AG08396 (cell line): ENCODE measurements at regions not wholly inside any gene's neighbourhood (a gene's known extent, or its start where the extent isn't known, plus 50 kb on each side); places are given as distances from the start of the nearest gene placed in this dataset.

ENCODE experiments used
- DNase-seq: peaks from one replicate; pipeline ENCODE4 v3.0.0; 2012; ENCODE audit warnings: low spot score, mixed read lengths

DNA sequence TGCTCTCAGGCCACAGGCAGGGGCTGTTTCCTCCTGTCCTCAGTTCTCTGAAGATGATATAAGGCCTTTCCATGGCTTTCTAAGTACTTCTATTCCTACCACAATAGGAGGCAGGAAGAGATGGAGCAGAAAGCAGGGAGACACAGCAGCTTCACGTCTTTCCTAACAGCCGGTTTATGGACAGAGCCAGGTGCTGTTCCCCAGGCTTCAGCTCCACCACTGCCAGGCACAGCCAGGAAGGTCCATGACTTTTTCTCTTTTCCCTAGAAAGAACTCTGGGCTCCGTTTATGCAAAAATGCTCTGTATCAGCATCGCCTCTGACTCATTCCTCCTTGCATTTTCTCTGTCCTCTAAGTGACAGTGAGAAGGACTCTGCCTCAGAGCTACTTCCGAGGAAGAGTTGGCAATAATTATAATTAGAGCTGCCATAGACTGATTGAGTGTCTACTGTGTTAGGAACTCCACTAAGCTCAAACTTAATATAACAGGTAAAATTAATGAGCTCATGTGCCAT lies 478.5 kb downstream of the RASEF start:
- no peak for DNase-seq

DNA sequence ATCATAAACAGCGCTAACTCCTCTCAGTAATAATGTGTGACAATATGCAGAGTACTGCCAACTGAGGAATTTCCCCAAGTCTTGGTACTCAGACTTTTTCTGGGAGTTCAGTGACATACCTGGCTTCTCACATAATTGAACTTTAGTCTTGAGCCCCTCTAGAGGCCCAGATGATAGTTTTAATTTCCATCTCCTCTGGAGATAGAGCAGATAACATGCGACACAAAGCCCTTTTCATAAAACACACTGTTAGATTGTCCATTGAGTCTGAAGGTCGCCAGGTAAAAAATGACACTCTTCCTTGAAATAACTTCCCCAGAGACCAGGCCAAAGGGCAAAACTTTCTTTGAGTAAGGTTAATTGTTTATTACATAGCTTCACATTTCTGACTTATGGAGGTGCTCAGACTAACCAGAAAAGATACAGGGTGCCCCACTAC lies 476.0 kb downstream of the RASEF start:
- DNase-seq = no peak

DNA sequence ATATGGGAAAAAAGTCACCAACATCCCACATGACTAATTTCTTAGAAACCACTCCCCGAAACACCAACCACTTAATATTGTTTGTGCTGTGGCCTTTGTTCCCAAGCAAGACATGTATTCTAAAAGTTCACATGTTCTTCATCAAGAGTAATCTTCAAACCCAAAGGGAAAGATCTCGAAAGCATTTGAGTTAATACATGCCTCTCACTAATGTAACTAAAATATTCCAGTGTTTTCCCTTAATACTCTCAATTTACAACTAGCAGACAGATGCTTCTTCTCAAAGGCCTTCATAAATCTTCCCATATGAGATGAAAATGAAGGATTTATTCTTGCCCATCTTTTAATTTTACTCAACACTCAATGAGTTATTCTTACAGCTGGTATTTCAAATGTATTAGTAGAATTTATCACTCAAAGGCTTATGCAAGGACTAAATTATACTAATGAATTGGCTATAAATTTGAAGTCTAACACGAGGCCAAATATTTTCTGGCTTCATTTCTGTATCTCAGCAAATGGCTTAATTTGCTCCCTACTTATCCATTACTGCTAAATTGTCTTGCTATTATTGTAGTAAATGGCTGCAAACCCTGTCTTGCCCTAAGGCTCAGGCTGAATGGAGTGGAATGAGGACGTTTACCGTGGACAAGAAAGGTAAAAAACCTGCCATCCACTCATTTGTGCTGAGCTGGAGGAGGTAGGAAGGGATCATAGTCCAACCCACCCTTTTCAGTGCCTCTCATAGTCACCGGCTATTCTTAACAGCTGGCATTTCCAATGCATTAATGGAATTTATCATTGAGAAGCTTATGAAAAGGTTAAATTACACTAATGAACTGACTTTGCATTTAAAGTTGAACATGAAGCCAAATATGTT lies 474.4 kb downstream of the RASEF start:
- DNase-seq = no peak

DNA sequence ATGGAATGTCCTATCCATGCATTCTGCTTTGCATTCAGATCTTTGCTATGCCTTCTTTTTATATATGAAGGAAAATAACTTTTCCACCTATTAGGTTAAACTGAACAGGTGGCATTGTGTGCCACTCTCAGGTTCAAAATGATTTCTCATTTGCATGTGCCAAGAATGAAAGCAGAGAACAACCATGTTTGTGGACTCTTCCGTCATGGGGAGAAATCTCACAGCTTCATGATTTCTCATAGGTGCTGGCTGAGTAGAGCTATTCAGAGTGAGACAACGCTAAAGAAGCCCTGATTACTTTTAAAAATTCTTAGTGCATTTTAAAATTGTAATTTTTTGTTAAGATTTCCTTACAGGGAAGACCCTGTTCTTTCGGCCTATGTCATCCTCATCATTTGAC lies 472.1 kb downstream of the RASEF start:
- DNase-seq = no peak

DNA sequence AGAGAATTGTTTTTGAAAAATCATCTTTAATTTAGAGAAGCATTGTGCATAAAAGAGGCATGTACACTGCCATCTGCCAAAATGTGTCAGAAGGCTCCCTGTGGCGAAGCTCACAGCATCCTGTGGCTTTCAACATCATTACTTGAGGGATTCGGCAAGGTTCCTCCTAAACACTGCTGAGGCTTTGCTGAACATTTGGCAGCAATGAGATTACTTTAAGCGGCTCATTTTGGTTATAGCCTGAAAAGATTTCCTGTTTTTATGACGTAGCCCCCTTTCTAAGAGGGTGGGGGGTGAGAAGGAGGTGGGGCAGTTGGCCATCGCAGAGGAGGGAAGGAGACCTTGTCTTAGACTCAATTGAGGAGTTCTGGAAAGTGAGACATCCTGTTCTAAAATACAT lies 469.4 kb downstream of the RASEF start:
- no peak for DNase-seq

DNA sequence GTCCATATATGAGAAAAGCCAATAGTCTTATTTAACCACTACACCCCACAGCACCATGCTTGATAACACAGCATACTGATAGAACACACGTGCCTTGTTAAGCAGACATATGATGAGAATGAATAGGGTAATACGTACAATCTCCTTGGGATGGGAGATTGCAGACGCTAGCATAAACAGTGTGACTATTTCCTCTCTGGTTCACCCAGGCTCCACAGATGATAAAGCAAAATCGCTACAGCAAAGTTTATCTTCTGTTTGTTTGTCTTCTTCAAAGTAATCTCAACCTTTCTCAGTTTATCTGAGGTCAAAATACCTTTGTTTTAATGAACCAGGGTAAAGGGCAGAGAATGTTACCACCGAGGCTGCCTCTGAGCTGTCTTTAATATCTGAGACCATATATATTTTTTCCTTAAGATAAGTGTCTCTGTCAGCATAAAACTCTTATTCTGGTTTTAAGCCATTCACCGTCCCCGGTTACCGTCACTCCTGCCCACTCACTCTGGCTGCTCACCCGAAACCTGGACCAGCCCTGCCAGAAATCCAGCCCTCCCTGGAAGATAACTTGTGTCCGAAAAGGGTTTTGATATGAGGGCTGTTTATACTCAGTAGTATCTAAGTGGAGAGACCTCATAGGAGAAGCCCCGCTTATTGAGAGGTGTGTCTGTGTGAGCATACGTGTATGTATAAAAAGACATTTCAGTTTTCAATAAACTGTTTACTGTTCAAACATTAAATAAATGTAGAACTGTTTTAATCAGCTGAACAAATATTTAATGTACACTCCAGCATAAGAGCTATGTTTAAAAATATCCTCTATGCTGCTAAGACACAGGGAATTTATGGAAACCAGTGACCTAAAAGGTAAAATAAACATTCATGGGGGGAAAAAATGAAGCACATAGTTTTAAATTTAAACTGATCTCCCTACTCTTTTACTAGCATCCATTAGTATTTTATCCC lies 465.4 kb downstream of the RASEF start:
- DNase-seq = no peak

DNA sequence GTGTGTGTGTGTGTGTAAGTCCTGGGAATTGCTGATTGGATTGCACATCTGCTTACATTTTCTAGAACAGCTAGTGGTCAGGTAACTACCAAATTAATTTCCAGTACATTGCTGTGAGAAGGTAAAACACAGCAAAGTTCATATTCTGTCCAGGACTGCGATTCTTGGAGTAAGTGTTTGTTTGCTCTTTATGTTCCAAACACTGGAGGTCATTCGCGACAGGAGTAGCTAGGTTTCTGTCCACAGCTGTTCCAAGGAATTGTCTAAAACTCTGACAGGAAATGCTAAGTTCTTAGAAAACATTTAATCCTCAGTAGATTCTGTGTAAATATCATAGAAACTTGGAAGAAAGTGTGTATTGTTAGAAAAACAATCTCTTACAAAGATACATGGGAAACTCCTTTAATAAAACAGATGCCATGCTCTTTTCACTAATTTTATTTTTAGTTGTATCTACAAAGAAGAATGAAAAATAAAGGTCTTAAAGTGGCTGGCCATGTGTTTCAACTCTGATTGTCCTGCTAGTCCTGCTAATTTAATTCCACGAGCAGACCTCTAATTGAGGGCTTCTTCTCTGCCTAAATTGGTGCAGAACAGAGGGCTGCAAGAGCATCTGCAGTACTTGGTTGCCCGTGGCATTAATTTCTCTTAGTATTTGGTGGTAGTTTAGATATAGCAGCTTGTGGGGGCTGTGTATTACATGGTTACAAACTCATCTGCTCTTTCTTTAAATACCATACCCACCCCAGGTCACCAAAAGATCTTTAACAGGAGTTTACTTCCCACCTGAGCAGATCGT lies 464.5 kb downstream of the RASEF start:
- DNase-seq = no peak

DNA sequence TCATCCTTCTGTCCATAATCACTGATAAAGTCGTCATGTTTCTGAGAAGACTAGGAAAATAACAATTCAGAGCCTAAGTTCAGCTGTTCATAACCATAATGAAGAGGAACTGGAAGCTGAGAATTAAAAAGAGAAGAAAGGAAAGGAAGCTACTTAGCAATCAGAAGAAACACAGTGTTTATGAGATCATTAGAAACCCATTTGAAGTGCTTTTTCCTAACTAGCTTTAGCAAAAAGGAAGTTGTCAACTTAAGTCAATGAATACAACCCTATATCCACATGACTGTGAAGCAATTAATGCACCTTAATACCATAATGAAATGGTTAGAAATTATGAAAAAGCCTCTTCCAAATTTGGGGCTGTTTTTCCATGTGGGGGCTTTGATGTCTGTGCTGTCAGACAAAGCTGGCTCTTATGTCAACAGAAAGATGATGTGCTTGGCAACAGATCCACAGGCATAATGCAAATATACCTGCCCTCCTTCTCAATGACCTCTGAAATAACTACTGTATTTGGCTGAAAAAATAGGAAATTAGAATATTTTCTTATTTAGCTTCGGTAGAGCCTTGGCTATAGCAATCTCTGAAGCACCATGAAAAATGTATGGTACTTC lies 463.5 kb downstream of the RASEF start:
- no peak for DNase-seq

DNA sequence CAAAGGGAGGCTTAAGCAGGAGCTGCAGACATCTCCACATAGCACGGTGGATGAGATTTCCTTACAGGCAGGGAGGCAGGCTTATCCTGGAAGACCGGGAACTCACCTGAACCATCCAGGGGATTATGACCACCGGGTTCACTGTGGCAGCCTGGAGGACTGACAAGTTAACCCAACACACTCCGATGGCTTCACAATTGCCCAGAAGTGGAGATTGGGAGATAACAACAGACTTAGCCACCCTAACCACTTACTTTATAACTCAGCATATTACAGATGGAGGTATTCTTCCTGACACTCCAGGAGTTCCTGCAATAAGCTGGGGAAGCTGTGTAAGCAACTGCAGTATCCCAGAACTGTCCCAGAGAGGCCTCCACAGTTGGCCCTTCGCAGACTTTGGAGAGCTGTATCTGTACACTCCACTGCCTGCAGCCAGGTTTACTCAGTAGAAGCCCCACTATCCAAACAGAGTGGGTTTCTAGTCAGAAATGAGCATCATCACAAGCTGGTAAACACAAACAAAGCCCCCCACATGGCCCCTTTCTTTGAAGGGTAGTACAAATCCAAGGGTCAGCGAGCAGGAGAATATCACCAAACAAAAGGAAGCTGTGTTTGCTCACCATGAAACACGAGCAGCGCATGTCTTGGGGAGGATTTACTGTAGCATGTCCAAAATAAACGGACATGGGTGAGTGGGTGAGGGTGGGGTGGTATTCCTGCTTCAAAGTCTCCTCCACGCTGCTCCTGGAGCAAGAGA lies 462.2 kb downstream of the RASEF start:
- DNase-seq = no peak

DNA sequence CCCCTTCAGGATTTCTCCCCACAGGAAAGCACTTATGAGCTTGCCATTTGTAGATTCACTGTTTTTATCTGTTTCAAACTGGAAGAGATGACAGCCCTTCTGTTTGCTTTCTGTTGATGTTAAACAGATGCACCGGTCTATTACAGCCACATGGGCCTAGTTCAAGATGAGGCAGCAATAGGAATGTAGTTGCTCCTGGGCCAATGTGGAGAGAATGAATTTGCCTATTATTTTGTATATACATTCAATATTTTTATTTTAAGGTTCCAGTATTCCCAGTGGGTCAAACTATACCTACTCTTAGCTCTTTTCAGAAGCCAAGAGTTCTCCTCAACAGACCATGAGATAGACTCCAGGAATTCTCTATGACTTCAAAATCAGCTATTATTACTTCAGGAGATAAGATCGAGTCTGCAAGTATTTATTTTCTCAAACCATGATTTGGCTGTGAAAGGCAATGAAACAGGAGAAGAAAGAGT lies 461.6 kb downstream of the RASEF start:
- DNase-seq = no peak

DNA sequence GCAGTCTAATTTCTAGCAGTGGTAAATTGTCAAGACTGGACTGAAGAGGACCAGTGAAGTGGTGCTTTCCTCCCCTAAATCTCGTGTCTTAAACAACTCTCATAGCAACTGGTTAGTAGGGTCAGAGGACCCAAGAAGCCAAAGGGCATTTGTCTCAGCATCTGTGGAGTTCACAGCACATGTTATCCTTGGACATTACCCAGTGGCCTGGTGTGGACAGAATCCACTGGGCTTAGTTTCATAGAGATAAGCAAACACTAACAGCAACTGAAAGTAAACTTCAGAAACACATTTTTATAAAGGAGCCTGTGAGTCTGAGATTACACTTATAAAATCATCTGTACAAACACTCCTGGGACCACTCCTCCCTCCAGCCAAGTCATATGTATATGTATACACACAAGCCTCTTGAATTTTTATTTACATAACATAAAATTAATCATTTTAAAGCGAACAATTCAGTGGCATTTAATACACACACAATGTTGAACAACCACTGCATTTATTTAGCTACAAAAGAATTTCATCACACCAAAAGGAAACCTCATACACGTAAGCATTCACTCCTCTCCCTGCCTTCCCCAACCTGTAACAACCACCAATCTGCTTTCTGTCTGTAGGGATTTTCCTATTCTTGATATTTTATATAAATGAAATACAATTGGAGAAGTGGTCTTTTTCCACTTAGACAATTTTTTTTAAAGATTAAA lies 457.8 kb downstream of the RASEF start:
- no peak for DNase-seq

DNA sequence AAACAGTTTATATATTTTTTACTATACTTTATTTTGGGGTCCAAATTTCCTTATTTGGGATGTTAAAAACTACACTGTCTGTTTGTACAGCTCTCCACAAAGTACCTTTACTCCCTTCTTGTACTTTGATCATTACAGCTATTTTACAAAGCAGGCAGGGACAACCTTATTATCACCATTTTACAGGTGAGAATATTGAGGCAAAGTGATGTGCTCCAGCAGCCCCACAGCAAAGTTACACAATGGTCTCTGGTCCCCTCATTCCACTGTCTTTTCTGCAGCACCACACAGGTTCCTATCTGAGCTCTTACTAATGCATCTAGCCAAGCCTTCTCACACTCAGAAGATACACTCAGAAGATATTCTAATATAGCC lies 457.3 kb downstream of the RASEF start:
- DNase-seq = no peak

DNA sequence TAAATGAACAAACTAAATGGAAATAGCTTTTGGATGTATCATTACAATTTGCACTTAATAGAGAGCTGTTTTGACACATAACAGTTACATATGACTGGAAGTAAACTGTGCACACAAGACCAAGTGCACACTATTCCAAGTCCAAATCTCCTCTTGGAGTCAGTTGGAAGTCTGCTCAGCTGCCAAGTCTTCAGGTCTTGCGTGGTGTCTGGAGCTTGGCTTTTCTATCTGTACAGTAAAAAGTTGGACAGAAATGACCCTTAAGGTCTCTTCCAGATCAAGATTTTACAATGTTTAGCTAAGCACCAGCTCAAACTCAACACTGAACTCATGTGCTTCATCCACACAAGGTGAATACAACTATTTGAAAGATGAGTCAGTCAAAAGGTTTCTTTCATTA lies 456.9 kb downstream of the RASEF start:
- DNase-seq = no peak

DNA sequence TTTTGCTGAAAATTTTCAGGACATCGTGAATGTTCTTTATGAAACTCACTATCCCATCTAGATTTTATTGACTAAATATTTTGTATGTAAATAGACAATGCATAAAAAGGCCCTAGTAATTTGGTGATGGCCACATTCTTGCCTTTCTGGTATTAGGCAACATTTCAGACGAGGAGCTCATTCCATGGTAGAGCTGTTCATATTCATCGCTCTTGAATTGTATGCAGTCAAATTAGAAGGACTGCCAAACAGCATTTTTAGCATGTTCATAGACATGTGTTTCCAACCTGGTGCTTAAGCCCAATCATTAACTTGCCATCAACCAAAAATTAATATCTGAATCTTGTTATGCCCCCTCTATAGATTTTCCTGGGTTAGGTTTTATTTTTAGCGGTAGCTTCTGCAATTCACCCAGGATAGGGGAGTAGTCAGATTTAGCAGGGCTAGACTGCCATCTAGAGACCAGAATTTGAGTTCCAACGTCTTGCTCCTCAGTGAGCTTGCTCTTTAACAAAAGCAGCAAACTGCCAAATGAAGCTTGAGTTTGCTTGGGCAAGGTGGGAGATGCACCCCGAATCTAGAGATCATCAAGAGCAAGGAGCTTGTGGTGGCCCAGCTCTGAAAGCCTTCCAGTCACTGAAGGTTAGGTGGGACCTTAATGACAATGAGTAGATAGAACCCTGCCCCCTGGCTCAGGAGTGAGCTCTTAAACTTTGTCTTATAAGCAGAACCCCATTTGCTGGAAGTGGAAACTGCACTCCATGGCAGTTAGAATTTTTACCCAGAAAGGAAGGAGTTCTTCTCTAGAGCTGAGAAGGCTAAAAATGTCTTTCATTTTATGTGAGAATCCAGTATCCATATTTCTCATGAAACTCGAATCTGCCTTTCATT lies 456.2 kb downstream of the RASEF start:
- DNase-seq = peak; percentile 58

DNA sequence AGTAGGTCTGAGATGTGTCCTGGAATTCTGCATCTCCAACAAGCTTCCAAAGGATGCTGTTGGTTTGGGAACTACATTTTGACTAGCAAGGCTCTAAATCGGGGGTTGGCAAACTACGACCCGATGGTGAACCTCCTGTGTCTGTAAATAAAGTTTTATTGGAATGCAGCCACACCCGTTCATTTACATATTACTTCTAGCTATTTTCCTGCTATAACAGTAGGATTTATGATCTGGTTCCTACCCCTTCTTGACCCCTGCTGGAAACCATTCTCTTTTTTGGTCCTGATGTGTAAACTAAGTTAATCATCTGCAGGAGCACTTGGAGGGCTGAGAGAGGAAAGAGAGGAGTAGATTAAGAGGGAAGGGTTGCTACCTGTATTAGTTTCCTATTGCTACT lies 454.5 kb downstream of the RASEF start:
- DNase-seq = no peak

DNA sequence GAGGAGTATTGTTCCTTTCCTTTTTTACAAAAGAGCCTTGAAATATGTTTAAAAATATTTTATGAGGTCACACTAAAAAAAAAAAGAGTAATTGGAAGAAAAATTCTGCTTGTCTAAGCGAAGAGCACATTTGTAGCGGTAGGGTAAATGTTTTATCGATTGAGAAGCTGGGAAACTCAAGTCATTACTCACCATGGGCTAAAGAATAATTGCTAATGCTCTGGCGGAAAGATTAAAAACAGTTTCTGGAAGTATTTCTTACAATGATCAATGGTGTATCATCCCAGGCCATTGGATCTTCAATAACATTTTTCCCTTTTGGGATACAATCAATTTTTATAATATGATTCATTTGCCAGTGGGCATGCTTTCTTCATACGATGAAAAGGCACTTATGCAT lies 450.0 kb downstream of the RASEF start:
- DNase-seq = no peak

DNA sequence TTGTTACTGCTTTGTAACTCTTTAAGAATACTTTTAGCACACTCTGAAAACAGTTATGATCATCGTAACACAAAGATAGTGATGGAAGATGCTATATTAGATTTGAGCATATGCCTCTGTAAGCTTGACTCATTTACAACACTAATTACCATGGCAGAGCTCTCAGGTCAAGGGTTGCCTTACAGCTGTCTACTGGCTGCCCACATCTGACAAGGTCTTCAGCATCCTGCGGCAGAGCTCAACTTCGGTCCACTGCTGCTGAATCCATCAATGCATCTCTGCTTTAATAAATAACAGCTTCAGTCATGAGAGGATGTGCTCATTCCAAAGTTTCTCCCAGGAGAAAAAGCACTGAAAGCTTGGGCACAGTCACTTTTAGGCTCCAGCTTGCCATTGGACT lies 449.4 kb downstream of the RASEF start:
- DNase-seq = no peak

DNA sequence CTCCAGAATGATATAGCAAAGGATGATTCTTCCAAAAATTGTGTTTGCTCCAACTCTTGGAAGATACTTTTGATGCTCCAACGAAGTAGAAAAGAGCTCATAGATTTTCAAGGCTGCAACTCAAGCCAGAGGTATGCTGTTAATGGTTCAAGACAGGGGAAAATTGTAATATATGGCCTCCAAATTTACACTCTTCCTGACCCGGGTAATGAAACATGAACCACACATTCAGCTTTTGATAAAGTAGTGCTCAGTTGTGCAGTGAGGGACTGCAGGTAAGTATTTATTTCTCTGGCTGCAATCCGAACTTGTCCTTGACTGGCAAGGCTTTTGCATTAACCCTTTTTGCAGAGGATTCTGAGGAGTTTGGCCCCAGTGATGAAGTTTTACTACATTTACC lies 446.4 kb downstream of the RASEF start:
- DNase-seq = no peak

DNA sequence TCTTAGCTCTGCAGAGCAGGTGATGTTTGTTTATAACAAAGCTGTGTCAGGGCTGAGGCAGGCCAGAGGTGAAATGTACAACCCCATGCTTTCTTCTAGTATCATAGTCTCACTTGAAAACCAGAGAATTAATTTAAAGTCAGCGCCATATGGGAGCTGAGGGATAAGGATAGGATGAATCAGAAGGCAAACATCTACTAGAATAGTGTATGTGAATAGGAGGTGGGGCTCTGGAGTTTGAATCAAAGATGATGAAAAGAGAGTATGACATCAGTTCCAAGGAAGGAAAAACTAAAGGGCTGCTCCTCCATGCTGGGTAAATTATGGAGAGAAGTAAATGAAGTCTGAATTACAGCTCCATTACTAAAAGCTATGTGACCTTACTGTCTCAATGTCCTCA lies 441.5 kb downstream of the RASEF start:
- no peak for DNase-seq
